Upper lobe of left lung (tissue), 4 donors: ENCODE measurements at regions not wholly inside any gene's neighbourhood (a gene's known extent, or its start where the extent isn't known, plus 50 kb on each side); places are given as distances from the start of the nearest gene placed in this dataset.

Experiments used
- POLR2A ChIP-seq, 4 donors: fragments of 450-650 bp; IDR thresholded peaks; one replicate each; pipeline ENCODE4 v1.5.1; 2016 to 2017; ENCODE audit warnings: antibody characterized with exemption in 4 of 4, mild to moderate bottlenecking in 2 of 4
- POLR2AphosphoS5 ChIP-seq, 2 donors: sonication (generic); formaldehyde crosslinking; IDR thresholded peaks; one replicate each; pipeline ENCODE4 v1.5.1; 2017; ENCODE audit warnings: antibody characterized with exemption in 2 of 2
- TF ChIP-seq, protein P1 (sequence below), 6 experiments: fragments of 450-650 bp in 4 of 6; fragments of 200-600 bp in 2 of 6; sonication (generic) in 2 of 6; IDR thresholded peaks; one replicate each; pipeline ENCODE4 v1.5.1; 2016 to 2019; ENCODE audit warnings: antibody characterized with exemption in 6 of 6

DNA sequence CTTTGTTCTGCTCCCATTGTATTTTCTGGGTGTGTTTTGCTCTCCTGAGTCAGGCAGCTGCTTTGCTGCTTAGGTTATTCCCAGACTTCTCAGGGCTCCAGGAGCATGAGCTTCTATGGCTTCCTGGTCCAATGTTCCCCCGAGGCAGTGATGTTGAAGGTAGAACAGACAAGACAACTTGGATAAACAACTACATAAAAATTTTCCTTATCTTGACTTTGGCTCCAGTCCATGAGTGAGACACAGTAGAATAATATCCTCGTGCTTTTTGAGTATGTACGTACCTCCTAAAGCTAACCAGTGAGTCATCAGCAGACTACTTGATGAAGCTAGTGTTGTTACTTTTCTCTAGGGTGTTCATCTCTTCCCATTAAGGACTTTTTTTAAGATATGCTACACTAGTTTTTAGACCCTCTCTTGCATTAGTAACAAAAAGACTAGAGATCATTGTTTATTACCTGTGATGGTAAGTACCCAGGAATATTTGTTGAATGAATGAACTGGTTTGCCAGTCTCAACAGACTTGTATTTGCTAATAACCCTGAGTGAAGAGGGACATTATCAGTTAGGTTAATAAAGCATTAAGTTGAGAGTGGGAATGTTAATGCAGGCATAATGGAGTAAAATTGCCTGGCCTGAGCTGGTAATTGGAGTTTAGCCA is 131.9 kb downstream of the FHIP1A start:
- TF ChIP-seq, protein P1, sequence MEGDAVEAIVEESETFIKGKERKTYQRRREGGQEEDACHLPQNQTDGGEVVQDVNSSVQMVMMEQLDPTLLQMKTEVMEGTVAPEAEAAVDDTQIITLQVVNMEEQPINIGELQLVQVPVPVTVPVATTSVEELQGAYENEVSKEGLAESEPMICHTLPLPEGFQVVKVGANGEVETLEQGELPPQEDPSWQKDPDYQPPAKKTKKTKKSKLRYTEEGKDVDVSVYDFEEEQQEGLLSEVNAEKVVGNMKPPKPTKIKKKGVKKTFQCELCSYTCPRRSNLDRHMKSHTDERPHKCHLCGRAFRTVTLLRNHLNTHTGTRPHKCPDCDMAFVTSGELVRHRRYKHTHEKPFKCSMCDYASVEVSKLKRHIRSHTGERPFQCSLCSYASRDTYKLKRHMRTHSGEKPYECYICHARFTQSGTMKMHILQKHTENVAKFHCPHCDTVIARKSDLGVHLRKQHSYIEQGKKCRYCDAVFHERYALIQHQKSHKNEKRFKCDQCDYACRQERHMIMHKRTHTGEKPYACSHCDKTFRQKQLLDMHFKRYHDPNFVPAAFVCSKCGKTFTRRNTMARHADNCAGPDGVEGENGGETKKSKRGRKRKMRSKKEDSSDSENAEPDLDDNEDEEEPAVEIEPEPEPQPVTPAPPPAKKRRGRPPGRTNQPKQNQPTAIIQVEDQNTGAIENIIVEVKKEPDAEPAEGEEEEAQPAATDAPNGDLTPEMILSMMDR (IDR thresholded peaks at IDR 0.05), result no peak
- TF ChIP-seq POLR2AphosphoS5 (IDR thresholded peaks at IDR 0.05) (no peak), POLR2A (IDR thresholded peaks at IDR 0.05) (no peak)
